CD4-positive, alpha-beta T cell treated with Interleukin-6 for 4 hours (primary cell): ENCODE measurements at regions not wholly inside any gene's neighbourhood (a gene's known extent, or its start where the extent isn't known, plus 50 kb on each side); places are given as distances from the start of the nearest gene placed in this dataset.

ENCODE experiments used
- DNase-seq: peaks from one replicate; pipeline ENCODE4 v3.0.0-alpha.2; 2020; ENCODE audit warnings: mixed read lengths

DNA sequence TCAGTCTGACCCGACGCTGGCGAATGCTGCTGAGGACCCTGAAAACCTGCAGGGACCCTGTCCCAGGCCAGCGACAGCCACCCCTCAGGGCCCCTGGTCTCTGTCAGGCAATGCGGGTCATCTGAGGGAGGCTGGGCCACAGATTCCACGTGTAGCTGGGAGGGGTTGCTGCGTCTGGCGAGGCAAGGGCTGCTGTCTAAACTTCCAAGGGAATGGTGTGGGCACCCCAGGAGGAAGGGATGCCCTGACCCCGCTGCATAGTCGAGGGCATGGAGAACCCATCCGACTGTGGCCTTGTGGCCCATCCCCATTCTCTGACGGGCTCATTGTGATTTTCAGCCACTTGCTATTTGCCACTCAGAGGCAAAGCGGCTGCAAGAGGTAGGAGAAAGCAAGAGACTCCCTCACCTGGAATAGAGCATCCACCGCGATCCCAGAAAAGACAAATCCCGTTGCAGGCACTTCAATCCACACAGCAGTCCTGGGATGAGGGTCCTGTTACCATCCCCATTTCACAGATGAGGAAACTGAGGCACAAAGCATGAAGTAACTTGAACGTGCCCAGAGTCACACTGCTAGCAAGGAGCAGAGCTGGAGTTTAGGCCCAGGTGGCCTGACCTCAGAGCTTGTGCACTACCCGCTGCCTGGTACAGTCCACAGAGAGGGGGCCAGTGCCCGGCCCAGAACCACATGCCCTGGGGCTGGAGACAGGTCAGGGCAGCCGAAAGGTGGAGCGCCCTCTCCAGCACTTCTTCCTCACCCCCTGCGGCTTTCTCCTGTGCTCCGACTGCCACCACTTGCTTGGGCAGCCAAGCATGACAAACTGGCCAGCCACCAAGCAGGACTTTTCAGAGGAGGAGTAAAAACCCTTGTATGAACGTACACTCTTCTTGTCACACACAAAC, 163.8 kb upstream of the KLF14 start:
- no peak for DNase-seq

DNA sequence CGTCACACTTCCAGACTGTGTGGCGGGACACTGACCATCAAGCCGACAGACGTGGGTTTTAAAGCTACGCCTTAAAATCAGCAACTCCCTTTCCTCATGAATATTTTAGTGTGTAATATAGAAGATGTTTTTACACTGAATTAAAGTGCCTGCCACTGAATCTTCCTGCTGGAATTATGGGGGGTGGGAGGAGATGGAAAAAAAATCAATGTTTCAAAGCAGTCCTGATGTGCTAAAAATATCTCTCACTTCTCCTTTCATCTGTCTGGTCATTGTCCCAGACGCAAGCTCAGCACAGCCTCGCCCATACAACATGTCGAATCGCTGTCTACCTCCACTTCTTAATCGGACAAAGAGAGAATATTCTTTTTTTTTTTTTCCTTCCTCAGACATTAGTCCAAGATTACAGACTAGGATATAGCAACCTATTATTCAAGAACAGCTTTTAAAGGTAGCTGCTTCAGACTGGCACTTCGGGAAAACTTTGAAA, 165.1 kb upstream of the KLF14 start:
- DNase-seq, result no peak

DNA sequence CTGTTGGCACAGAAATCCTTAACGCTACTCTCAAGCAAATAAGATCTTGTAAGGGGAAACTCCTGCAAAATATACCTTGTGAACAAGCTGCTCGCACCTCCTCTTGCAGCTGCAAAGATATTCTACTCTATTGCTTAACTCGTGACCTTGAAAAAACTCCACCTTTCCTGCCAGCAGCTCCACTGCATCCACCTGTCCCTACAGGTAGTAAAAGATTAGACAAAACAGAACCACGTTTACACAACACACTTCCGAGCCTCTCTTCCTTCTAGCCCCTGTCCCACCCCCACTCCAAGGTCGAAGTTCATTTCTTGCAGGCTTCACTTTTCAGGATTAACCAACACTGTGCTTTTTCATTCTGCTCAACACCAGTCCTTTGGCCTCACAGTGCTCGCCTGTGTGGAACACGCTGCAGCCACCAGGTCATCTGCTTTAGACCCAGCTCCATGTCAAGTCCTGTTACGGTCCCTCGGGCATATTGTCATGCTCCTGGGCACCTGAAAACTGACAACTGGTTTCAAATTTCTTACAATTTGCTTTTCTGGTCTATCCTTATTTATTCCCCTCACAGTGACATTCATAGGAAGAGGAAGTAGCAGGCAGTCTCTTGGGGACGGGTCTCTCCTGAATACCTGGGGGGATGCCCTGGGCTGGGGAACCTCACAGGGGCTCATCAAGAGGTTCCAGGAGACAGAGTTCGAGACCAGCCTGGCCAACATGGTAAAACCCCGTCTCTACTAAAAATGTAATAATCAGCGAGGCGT, 165.8 kb upstream of the KLF14 start:
- no peak for DNase-seq

DNA sequence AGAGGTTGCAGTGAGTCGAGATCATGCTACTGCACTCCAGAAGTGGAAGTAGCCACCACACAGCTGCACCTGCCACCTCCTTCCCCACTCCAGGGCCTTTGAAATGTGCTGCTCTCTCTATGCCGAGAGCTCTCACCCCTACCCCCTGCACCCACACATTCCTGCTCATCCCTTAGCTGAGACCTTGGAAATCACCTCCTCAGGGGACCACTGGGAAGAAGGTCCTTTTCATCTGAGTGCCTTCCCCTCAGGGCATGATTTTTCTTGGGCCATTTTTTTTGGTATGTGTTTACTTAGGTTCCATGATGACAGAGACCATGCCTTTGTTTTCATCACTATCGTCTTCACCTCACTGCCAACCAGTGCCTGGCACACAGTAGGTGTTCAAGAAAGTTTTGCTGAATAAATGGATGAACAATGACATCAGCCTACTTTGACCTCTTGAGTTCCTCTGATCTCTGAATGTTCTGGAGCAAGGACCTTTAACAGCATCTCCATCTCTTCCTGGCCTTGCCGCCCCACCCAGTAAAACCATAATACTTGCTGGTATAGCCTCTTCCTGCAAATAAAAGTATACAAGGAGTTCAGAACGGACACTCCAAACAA, 166.6 kb upstream of the KLF14 start:
- no peak for DNase-seq

DNA sequence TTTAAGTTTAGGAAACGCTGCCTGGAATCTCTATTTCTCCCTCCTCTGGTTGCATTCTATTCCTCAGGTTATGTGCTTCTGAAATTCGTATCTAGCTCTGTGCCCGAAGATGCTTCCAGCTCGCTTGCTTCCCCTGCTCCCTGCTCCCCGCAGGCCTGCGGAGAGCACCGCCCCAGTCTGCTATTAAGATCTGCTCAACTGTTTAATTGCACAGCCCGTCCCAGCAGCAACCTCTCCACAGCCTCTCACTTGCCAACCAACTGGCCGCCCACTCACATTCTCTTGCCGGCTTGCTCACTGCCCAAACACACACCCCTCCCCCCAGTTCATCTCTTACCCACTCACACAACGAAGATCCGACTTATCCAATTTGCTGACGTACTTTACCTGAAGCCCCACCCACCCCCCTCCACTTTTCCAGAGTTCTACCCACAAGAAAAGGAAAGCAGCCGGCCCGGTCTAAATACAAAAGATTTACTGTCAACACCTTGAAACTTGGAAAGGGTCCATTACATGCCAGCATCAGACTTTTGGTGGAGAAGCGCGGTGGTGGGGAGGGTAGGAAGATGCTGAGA, 167.3 kb upstream of the KLF14 start:
- DNase-seq, result no peak

DNA sequence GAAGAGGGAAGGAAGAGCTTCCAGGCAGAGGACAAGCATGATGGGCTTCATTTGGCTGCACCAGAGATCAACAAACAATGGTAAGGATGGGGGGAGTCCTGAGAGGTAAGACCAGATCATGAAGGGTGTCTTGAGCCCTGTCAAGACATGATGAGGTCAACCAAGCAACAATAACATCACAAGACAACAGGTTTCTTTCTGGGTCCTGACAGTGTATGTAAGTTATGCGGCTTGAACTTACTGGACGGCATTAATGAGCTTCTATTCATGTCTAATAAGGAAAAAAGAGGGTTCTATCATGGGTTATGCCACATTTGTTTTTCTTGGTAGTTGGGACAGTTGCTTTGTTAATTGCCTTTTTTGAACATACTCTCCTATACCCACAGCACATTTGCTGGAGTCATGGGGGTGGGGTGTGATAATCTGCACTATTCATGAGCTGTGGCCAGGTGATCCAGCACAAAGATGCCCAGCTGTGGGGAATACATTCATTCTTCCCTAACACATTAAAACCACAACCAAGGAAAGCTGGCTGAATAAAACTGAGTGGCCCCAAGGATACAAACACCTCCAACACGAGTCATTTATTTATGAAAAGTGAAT, 168.8 kb upstream of the KLF14 start:
- DNase-seq, result no peak

DNA sequence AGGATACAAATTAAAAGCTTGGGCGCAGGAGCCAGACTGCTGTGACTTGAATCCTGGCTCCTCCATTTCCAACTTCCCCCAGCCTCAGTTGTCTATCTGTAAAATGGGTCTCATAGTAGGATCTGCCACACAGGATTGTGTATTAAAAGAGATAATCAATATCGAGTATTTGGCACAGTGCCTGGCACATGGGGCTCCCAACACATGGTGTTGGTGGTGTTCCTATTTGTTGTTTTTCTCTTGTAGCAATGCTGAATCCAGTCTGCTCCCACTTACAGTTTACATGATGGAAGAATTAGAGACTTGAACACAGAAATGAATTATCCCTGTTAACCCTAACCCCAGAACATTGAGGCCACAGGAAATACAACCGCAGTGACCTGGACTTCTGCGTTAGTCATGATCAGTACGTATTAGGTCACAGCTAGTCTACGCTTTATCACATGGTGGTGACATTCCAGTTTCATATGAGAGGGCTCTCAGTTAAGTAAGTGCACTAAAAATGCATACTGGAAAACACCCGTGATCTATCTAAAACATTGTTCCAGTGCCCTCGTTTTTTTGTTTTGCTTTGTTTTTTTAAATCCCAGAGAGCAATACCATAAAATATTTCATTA, 169.5 kb upstream of the KLF14 start:
- DNase-seq, result no peak

DNA sequence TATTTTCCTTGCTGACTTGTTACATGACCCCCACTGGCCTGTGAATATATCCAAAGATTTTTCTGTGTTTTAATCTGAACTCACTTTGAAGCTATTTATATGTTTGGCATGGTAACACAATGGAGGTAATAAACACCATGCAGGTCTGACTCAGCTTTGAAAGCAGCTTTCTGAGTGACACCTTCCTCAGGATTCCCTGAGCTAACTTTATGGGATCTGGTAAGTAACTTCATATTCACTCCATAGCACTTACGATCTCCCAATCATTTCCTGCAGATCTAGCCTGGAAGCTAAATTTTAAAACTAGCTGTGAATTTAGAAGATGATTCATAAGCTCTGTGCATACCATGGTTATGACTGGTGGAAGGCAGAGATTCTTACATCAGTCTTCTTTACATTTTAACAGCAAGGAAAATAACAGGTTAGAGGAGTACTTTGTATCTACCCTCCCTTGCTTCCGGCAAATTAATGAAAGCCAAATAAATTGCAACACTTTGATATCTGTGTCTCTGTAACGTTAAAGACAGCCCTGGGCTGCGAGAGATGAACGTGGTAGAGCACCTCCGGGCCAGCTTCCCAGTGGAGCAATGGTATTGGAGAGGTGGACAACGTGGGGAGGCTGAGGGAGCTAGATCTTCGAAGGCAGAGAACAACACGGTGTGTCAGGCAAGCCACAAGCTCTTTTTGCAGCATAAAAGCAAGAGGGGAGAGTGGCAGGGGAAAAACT, 170.2 kb upstream of the KLF14 start:
- DNase-seq, result no peak

DNA sequence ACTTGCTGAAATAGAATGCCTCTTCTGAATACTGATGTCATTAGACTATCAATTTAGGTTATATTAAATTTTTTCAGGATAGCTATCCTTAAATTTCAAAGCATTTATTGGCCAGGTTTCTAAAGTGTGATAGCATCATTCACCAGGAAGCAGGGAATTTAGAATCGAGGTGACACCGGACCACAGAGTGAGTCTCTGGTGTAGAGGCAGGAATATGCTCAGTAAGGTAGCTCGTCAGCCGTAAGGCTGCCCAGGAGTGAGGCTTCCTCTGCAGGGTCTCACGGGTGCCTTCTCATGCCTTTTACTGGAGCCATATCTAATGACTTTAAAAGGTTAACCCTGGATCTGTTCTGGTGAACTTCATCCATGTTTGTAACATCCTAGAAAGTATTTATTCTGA, 170.8 kb upstream of the KLF14 start:
- no peak for DNase-seq

DNA sequence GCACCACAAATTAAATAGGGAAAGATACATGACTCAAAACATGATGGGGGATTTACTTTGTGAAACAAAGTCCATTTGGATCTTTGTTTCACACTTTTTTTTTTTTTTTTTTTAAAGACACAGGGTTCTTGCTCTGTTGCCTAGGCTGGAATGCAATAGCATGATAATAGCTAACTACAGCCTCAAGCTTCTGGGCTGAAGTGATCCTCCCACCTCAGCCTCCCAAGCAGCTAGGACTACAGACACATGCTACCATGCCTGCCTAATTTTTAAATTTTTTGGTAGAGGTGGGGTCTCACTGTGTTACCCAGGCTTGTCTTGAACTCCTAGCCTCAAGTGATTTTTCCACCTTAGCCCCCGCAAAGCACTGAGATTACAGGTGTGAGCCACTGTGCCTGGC, 172.6 kb upstream of the KLF14 start:
- DNase-seq, result no peak

DNA sequence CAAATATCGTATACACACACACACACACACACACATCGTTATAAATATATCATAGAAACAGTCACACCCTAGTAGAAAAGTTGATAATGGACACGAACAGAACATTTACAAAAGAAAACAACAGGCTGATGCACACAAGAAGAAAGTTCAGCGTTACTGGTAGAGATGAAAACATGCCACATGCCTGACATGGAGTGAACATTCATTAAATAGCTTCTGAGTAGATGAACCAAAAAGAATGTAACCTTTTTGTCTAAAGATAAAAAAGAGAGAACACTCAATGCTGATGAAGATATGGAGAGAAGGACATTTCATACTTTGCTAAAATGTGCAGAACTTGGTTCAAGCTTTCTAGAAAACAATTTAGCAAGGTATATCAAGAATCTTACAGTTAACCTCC, 173.4 kb upstream of the KLF14 start:
- no peak for DNase-seq

DNA sequence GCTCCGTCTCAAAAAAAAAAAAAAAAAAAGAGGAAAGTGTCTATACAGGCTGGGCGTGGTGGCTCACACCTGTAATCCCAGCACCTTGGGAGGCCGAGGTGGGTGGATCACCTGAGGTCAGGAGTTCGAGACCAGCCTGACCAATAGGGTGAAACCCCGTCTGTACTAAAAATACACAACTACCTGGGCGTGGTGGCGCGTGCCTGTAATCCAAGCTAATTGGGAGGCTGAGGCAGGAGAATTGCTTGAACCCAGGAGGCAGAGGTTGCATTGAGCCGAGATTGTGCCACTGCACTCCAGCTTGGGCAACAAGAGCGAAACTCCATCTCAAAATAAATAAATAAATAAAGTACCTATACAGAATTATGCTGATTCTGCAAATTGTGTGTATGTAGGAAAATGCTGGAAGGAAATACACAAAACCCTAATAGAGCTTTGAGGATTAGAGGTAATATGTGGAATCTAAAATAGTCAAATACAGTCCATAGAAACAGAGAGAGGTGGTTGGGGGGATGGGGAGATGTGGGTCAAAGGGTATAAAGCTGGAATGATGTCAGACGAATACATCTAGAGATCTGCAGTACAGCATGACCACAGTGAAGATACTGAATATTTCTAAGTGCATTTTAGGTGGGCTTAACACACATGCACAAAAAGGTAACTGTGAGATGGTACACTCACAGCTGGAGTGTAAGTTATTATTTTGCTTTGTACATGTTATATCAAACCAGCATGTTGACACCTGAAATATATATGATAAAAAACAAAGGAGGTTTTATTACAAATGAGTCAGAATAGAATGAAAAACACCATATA, 174.5 kb upstream of the KLF14 start:
- no peak for DNase-seq

DNA sequence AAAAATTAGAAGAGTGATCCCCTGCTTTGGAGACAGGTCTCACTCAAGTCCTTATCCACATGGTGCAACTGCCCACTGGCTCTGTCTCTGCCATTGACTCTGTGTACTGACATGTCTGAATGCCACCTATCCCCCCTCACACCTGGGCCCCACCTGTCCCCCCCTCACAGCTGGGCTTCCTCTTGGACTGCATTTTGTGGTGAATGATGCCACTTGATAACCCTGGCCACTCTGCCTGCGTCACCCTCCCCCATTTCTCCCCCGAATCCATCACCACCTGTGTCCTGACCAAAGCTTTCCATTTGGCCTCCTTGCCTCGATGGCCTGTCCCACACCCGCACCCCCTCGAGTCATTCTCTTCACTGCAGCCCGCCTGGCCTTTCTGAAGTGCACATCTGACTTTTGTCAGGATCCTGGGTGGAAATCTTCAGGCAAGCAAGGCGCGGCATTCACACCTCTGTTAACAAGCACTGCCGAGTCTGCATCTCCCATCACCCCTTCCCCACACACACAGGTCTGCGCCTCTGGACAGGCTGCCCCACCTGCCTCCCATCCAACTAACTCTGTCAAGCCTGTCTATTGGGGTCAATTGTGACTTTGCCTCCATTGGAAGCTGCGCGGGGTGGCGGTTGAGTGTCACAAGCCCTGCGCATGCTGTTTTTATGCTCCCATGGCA, 175.3 kb upstream of the KLF14 start:
- DNase-seq, result no peak

DNA sequence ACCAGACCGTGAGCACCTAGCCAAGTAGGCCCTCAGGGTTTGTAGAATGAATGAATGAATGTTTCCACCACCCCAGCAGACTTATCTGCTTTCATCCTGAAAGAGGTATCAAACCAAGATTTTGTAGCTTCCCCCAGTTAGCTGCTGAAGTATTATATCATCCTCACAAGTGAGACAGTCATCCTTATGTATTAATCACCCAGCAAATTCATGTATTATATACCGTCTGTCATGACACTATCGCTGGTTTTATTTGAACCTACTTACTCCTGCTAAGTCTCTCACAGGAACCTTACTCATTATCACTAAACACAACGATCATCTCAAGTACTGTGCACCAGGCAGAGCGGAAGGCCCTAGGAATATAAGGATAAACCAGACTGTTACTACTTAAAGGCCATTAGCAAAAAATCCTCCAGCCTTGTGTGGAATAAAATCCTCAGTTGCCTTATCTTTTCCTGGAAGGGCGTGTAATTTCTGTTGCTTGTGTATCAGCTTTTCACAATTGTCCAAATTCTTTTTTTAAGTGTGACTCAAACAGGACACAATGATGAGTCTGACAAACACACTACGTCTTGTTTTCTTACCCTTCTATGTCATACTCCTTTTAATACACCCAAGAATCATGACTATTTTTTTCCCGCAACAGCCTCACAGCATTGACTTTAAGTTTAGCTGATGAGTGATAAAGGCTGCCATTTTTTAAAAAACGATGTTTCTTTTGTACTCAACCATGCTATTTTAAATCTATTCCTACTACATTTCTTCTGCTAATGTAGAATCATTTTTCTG, 176.1 kb upstream of the KLF14 start:
- no peak for DNase-seq

DNA sequence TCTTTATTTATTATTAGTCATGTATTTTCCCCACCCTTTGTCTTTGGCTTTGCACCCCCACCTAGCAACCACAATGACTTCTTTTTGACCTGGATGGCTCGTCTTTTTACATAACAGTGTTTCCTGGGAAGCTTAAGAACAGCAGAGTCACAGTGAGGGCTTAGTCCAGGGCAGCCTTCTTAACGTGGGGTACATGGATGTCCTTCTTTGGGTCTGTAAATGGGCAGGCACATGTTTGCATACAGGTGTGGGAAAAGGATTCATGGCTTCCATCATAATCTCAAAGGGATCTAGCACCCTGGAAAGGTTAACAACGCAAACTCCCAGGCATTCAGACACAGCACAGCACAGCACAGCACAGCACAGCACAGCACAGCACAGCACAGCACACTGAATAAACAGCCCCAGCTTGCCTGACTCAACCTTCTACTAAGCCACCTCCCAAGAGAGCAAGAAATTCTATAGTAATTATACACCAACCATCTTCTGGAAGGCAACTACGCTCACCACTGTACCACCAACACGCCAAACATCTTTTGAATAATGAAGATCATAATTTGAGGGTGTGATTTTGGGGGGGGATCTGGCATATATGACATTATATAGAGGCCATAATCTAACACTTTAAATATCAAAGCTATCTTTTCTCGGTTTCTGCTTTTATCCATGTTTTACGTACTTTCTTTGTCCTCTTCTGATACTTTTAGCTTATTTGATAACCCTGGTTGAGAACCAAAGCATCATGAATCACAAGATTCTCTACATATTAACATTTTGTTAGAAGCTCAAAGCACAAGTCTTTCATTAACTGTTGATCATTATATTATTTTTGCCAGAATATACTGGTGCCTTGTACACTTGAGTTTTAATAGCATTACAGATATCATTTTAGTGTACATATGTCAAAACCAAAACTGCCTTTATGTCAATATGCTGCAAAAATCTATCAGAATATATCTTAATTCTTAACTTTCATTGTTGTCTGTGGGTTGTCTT, 177.2 kb upstream of the KLF14 start:
- no peak for DNase-seq

DNA sequence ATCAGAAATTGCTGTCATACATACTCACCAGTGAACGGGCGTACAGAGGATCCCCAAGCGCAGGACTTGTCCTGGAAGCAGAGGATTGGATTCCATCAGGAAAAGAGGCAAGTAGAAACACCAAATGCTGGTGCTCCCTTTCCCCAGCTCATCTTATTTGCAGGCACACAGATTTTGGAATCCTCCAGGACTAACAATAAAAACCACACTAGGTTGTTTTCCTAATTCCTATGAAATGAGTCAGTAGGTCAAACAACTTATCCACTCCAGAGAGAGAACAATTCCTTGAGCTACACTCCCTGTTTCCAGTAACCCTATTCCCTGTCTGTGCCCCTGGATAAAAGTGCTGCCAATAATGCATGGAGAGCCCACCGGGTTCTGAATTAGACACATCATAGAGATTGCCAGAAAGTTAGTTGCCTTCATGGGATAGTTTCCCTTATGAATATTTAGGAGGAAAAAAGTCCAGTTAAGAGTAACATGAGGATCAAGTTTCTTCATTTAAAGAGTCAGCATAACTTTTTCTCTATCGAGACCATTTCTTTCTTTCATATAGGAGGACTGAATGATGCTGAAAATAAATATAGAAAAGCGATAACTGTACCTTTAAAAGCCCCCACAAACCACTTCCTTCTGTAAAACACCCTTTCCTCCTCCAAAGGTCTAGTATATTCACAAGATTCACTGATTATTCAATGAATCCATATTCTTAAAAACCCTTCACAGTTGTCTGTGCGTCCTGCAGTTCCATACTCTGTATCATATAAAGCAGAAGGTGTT, 178.3 kb upstream of the KLF14 start:
- no peak for DNase-seq
